ENCODE measurements at regions not wholly inside any gene's neighbourhood (a gene's known extent, or its start where the extent isn't known, plus 50 kb on each side); places are given as distances from the start of the nearest gene placed in this dataset.
"Not testable (repeated sequence)": the region's sequence is repeated elsewhere in the genome, so short reads cannot be mapped to it uniquely, and the experiment has no call there.

DNA sequence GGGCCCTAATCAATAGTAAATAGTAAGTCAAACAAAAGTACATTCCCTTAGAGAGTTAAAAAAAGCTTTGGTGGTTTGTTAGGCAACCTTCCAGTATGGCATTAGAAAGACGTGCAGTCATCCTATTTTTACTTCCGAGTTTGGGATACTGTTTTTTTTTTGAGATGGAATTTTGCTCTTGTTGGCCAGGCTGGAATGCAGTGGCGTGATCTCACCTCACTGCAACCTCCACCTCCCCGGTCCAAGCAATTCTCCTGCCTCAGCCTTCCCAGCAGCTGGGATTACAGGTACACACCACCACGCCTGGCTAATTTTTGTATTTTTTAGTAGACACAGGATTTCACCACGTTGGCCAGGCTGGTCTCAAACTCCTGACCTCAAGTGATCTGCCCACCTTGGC lies 54.0 kb upstream of the TP53BP2 start:
- DNase-seq; H3K27ac Mint-ChIP-seq; CTCF ChIA-PET; H3K9me3 Mint-ChIP-seq (ENCODE audit: low read depth); H3K4me3 Mint-ChIP-seq; ATAC-seq; H3K4me1 Mint-ChIP-seq; H3K36me3 Mint-ChIP-seq; H3K27me3 Mint-ChIP-seq: not testable (repeated sequence)

- H3K4me1 Mint-ChIP-seq; ATAC-seq; DNase-seq; H3K27ac Mint-ChIP-seq; H3K4me3 Mint-ChIP-seq; H3K27me3 Mint-ChIP-seq; CTCF ChIA-PET; H3K9me3 Mint-ChIP-seq (ENCODE audit: low read depth); H3K36me3 Mint-ChIP-seq: not testable (repeated sequence)
Measured at GRCh38 chr1:223897097-223897496, 51.4 kb upstream of the TP53BP2 start.

- ATAC-seq, CTCF ChIA-PET, H3K27ac Mint-ChIP-seq: not testable (repeated sequence)
Measured at GRCh38 chr1:223895950-223896349, 50.2 kb upstream of the TP53BP2 start.

More at GRCh38 chr1:223895950-223896349, 50.2 kb upstream of the TP53BP2 start:
- not testable (repeated sequence) for H3K36me3 Mint-ChIP-seq; H3K4me1 Mint-ChIP-seq; H3K9me3 Mint-ChIP-seq (ENCODE audit: low read depth); H3K4me3 Mint-ChIP-seq; DNase-seq; H3K27me3 Mint-ChIP-seq
